RPMI7951 (cell line): ENCODE measurements at regions not wholly inside any gene's neighbourhood (a gene's known extent, or its start where the extent isn't known, plus 50 kb on each side); places are given as distances from the start of the nearest gene placed in this dataset.

Experiments used
- DNase-seq: peaks from one replicate; pipeline ENCODE4 v3.0.0-alpha.2; 2012; ENCODE audit warnings: low read depth

DNA sequence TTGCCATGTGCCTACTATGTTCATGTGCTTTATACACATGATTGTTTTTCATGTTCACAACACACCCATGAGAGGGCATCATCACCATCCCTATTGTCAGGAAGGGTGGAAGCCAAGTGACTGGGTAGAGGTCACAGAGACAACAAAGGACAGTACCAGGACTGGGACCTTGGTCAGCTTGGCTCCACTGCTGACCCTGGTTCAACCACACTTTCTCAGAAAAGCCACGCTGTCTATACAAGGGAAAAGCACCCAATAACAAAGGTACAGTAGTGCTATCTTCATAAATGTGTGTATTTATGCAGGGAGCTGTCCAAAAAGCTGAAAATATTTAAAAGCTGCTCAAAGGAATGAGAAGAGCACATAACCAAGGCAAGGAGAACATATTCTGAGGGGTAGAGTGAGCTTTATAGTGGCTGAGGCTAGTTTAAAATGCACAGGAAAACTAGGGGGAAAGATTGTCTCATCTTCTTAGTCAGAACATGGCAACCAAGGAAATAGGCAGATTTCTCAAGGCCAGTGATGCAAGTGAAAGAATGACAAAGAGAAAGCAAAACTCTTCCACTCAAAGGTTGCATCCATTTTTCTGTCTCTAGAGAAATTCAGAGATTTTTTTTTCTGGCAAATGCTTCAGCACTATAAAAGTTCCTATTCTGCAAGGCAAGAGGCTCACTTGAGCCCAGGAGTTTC is 415.0 kb downstream of the FOXO1 start:
- peak; percentile 1 for DNase-seq

GRCh38 chr13:40252241-40252640 is 414.2 kb downstream of the FOXO1 start:
- DNase-seq, result no peak

GRCh38 chr13:40252676-40253075 is 413.8 kb downstream of the FOXO1 start:
- DNase-seq, result no peak

GRCh38 chr13:40254394-40254793 is 412.0 kb downstream of the FOXO1 start:
- no peak for DNase-seq

GRCh38 chr13:40255551-40255950 is 410.9 kb downstream of the FOXO1 start:
- no peak for DNase-seq

- no peak for DNase-seq
Observed at GRCh38 chr13:40259899-40260298, 406.5 kb downstream of the FOXO1 start.

GRCh38 chr13:40261336-40261735 is 405.1 kb downstream of the FOXO1 start:
- DNase-seq, result no peak

DNA sequence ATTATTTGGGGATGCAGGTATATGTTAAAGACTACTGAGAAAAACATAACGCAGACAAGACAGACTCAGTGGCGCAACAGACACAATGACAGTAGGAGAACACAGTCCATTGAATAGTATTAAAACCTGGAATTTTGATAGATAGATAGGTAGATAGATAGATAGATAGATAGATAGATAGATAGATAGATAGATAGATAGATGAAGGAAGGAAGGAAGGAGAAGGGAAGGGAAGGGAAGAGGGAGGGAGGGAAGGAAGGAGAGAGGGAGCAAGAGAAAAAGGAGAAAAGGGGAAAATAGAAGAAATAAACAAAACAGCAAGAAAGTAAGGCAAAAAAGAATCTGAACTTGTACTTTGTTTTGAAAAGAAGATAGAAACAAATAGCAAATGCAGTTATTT is 404.5 kb downstream of the FOXO1 start:
- no peak for DNase-seq

- no peak for DNase-seq
Observed at GRCh38 chr13:40269086-40269485, 397.4 kb downstream of the FOXO1 start.

- no peak for DNase-seq
Observed at GRCh38 chr13:40270726-40271125, 395.7 kb downstream of the FOXO1 start.

GRCh38 chr13:40271271-40271885 is 395.1 kb downstream of the FOXO1 start:
- DNase-seq, result no peak

DNA sequence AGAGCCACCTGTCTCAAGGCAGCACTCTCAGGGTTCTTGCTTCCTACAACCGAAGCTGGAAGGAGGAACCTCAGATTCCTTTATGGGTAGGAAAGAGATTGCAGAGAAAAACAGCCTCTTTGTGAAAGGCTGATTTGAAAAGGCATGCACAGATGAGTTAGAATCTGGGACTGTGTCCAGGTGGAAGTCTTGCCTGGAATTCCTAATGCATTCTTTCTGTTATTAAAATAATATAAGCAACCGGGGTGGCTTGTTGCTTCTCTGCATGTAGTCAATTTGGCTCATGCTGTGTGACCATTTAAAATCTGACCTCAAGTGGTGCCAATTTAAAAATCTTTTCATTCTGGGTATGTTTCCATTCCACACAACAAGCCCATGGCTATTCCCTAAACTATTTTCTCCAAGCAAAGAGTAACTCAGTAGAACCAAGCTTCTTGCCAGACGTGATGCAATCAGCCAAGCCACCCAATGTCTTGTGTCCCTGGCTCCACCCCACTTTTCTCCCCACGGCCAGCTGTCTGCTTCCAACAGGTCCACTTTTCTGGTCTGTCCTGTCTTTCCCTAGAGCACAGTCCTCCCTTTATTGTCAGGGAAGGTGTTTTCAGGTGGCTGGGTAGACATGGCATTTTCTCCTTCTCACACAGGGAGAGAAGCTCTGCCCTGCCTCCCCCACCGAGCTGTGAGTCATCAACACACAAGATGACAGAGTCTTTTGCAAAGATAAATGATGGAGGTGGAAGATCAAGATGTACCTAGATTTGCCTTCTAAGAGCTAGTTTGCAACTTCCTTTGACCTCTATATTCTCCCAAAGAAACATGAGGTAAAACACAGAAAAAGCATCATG is 394.3 kb downstream of the FOXO1 start:
- peak; percentile 51 for DNase-seq

GRCh38 chr13:40272776-40273139 is 393.7 kb downstream of the FOXO1 start:
- peak; percentile 21 for DNase-seq

DNA sequence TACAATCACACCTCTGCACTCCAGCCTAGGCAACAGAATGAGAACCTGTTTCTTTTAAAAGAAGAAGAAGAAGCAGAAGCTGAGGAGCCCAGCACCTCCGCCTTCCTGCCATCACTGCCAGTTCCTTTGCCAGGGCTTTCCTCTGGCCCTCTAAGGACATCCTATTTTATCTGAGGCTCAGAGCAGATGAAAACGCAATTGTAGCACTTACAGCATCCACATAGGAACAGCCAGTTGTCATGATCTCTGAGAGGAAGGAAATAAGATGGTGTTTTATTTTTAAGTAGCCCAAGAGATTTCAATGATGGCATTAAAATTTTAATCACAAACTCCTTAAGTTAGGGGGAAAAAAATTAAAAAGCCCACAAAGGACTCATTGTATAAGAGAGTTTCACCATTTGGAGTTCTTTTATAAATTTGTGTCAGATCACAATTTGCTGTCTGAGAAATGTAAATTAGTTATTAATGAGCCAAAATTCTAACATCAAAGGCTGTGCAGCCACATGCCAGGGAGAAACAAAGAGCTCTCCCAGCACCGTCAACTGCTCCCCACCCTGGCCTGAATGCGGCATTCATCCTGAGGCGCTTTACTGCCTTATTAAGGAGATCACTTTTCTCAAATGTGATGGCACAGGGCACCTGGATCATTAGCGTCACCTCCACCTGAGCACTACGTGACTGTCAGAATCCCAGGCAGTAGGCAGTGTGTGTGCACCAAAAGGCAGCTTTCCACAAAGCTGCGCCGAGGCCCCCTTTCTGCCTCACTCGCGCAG is 393.0 kb downstream of the FOXO1 start:
- no peak for DNase-seq

DNA sequence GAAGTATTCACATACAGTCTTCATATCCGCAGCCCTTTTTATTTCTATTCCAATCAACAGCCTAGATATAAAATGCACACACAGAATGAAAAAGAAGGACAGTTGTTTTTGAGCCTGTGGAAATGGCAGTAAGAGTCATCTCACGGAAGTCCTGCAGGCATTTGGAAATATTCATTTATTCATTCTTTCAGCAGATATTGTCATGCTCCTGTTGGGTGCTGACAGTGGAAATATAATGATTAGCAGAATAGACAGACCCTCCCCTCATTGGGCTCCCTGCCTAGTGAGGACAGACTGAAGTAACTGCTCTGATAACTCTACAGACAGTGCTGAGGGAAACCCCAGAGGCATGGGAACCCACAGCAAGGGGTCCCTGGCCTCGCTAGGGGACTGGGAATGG is 392.3 kb downstream of the FOXO1 start:
- DNase-seq, result no peak

DNA sequence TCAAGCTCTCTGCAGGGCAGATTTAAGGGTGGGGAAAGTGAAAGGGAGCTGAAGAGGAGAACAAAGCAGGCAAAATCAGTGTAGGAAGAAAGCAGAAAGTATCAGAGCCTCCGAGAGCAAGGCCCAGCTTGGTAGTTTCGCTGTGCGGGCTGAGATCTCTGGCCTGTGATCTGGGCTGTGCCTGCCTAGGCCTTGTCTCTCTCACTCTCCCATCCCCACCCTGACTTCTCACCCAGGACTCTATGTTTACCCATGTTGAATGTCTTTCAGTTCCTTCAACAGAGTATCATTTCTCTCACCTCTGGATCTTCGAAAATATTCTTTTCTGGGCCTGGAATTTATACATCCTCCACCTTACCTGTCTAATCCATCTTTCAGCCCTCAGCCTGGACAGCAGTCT is 391.3 kb downstream of the FOXO1 start:
- DNase-seq, result no peak

- peak; percentile 24 for DNase-seq
Observed at GRCh38 chr13:40275636-40276035, 390.8 kb downstream of the FOXO1 start.

GRCh38 chr13:40283666-40284065 is 382.8 kb downstream of the FOXO1 start:
- DNase-seq, result no peak

- DNase-seq, result no peak
Observed at GRCh38 chr13:40285634-40286033, 380.8 kb downstream of the FOXO1 start.

GRCh38 chr13:40287428-40287827 is 379.0 kb downstream of the FOXO1 start:
- DNase-seq, result no peak

GRCh38 chr13:40288259-40288658 is 378.2 kb downstream of the FOXO1 start:
- DNase-seq, result no peak

- no peak for DNase-seq
Observed at GRCh38 chr13:40290758-40291157, 375.7 kb downstream of the FOXO1 start.
